Limb (tissue), 2 donors: ENCODE measurements at regions not wholly inside any gene's neighbourhood (a gene's known extent, or its start where the extent isn't known, plus 50 kb on each side); places are given as distances from the start of the nearest gene placed in this dataset.

ENCODE experiments used
- DNase-seq, 2 donors: peaks; one replicate each; pipeline ENCODE4 v3.0.0-alpha.2; 2016; ENCODE audit errors: extremely low spot score in 2 of 2

- no peak for DNase-seq
These were observed 154.3 kb upstream of the IQSEC1 start for GRCh38 chr3:13227315-13228165.

GRCh38 chr3:13224967-13225366 is 151.7 kb upstream of the IQSEC1 start:
- no peak for DNase-seq

- DNase-seq: no peak
These were observed 150.5 kb upstream of the IQSEC1 start for GRCh38 chr3:13223574-13224237.

- no peak for DNase-seq
These were observed 149.8 kb upstream of the IQSEC1 start for GRCh38 chr3:13222891-13223573.

GRCh38 chr3:13222131-13222530 is 148.9 kb upstream of the IQSEC1 start:
- DNase-seq: no peak

- DNase-seq: no peak
These were observed 148.3 kb upstream of the IQSEC1 start for GRCh38 chr3:13221491-13222061.

- DNase-seq: no peak
These were observed 147.8 kb upstream of the IQSEC1 start for GRCh38 chr3:13220991-13221390.

- DNase-seq: no peak
These were observed 146.7 kb upstream of the IQSEC1 start for GRCh38 chr3:13219902-13220296.

- DNase-seq: no peak
These were observed 146.1 kb upstream of the IQSEC1 start for GRCh38 chr3:13219077-13219901.

- DNase-seq: no peak
These were observed 145.3 kb upstream of the IQSEC1 start for GRCh38 chr3:13218541-13218908.

- DNase-seq: no peak
These were observed 144.7 kb upstream of the IQSEC1 start for GRCh38 chr3:13217736-13218540.

- DNase-seq: no peak
These were observed 144.0 kb upstream of the IQSEC1 start for GRCh38 chr3:13217253-13217652.

GRCh38 chr3:13215940-13216546 is 142.8 kb upstream of the IQSEC1 start:
- no peak for DNase-seq

- no peak for DNase-seq
These were observed 141.7 kb upstream of the IQSEC1 start for GRCh38 chr3:13214847-13215472.

GRCh38 chr3:13213911-13214846 is 140.9 kb upstream of the IQSEC1 start:
- no peak for DNase-seq

- no peak for DNase-seq
These were observed 140.3 kb upstream of the IQSEC1 start for GRCh38 chr3:13213490-13213889.

- DNase-seq: no peak
These were observed 138.5 kb upstream of the IQSEC1 start for GRCh38 chr3:13211605-13212210.
